Left renal pelvis (tissue), 4 donors: ENCODE measurements at regions not wholly inside any gene's neighbourhood (a gene's known extent, or its start where the extent isn't known, plus 50 kb on each side); places are given as distances from the start of the nearest gene placed in this dataset.
"Not testable (repeated sequence)": the region's sequence is repeated elsewhere in the genome, so short reads cannot be mapped to it uniquely, and the experiment has no call there.

ENCODE experiments used
- DNase-seq, 4 donors: peaks; one replicate each; pipeline ENCODE4 v3.0.0-alpha.2; 2013; ENCODE audit warnings: low read depth in 4 of 4, low spot score in 3 of 4

GRCh38 chr7:34382166-34382893, 275.7 kb upstream of the NPSR1 start:
- DNase-seq: no peak

DNA sequence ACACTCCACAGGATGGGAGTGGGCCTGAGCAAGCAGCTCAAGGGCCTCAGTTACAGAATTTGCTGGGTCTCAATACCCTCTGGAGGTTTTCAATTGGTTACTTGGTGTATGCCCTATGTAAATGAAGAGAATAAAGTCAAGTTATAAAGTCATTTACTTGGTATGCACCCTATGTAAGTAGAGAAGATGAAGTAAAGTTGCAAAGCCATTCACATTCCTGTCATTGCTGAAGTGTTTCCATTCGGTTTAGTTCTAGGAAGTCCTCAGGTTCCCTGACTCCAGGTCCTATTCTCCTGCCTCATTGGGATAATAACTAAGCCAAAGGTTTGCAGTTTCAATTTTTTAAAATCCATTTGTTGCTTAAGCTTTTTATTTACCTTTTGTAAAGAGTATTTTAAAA, 272.6 kb upstream of the NPSR1 start:
- DNase-seq: no peak

- DNase-seq: no peak
Measured at GRCh38 chr7:34389332-34390078, 268.5 kb upstream of the NPSR1 start.

GRCh38 chr7:34390103-34390502, 267.9 kb upstream of the NPSR1 start:
- no peak for DNase-seq

DNA sequence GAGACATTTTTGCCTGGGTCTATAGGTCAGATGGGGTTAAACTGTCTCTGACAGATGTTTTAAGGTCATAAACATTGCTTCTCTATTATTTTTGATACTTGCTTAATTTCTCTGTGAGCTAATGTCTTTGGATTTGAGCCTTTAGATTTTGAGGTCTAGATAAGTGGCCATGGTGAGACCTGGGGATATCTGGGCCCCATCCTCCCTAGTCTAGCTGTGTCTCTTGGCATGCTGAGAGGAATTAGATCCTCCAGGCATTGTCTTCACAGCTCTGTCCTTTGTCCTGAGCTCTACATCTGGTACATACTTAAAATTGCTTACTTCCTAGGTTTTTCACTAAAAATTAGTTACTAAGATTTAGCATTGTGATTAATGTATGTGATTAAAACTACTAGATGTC, 265.0 kb upstream of the NPSR1 start:
- DNase-seq: no peak

DNA sequence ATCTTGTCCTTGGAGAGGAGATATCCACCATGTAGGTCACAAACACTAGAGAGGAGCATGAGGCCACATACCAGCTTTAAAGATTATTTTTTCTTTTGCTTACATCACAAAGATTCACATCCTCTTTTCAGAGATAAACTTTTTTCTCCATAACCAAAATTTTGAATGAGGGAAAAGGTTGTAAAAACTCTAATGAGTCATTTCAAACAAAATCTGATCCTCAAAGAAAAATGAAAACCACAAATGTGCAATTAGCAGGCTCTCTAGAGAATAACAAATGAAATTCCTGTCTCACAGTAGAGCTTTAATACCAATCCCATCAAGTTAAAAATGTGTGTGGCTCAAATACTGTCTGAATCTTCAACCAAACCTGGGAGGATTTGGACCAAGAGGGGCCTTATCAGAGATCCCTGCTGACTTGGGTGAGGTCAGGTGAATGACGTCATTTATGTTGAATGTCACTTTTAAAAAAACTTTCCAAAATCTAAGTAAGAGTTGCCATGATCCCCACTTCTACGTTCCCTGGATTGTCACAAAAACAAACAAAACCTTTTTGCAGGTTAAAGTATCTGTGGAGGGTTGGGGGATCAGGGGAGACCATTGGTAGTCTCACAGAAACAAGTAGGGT, 261.5 kb upstream of the NPSR1 start:
- DNase-seq: no peak

GRCh38 chr7:34401776-34402175, 256.2 kb upstream of the NPSR1 start:
- no peak for DNase-seq

- no peak for DNase-seq
Measured at GRCh38 chr7:34406848-34407530, 251.0 kb upstream of the NPSR1 start.

- DNase-seq: no peak
Measured at GRCh38 chr7:34407586-34407985, 250.4 kb upstream of the NPSR1 start.

- no peak for DNase-seq
Measured at GRCh38 chr7:34417781-34418180, 240.2 kb upstream of the NPSR1 start.

DNA sequence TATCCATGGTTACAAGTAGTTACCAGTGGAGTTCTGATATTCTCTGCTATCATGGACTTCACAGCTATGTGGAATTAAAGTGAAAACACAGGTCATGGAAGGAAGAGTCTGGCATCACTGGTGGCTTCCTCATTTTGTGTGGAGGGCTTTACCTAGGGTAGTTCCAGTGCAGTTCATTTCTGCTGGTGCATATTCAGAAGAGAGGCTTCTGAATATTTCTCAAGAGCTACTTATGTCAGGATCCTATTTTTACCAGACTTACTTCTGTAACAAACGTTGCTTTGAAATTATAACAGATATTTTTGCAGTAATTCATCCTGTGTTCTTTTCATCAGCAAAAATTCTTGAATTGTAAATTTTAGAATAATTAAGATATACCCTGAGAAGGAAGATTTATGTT, 236.5 kb upstream of the NPSR1 start:
- no peak for DNase-seq

DNA sequence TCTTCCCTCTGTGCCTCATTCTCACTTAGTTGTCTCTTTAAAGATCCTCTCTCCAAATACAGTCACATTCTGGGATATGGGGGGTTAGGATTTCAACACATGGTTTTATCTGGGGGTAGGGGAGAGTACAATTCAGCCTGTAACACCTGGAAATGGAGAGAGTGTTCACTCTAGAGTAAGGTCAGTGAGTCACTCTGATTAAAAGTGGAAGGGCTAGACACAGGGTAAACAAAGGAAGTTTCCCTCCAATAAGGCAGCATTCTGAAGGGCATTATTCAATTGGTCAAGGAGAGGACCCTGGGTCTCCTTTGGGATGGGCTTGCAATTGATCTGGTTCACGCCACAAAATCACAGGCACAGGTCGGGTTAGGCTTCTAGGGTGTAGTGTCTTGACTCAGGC, 232.8 kb upstream of the NPSR1 start:
- DNase-seq: no peak

DNA sequence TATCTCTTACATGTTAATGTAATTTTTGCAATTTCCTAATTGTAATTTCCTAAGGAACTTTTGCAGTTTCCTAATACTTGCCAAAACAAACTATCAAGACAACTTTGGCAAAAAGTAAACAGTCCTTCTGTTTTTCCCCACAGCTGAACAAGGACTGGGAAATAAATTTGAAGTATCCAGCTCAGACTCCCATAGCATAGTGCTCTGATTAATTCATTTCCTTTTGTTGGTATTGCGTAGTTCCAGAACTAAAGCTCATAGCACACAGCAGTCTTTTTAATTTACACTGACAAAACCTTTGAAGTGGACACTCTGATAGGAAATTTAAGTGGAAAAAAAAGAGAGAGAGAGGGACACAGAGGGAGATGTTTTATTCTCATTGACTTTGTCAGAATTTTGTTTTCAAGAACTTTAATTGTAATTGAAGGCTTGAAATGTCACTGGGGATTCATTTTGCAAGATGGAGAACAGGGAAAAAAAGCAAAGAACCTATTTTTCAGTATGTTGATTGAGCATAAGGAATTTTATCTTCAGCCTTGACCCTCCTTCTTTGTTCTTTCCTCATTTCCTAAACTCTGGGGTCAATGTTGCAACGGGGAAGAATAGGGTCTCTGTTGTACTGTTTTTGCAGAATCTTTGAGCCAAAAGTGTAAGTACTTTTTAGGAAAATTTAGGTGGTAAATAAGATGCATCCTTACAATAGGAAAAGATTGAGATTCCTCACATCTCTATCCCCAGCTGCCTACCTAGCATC, 232.2 kb upstream of the NPSR1 start:
- DNase-seq: no peak

GRCh38 chr7:34430456-34430855, 227.6 kb upstream of the NPSR1 start:
- DNase-seq: no peak

GRCh38 chr7:34438436-34438835, 219.6 kb upstream of the NPSR1 start:
- DNase-seq: no peak

DNA sequence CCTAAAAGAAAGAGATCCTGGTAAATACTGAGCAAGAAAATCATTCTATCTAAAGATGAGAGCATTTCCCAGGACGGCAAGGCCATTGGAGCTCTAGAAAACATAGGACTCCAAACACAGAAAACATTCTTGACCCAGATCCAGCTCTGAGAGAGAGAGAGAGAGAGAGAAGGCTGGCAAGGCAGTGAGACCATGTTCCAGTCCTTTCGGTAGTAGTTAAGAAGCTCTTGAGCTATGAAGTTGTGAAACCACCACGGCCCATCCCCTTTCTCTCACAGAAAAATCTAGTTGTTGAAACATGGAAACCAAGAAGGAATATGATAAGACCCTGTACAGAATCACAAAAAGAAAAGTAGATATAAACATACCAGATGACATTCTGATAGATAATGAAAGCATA, 212.4 kb upstream of the NPSR1 start:
- no peak for DNase-seq

DNA sequence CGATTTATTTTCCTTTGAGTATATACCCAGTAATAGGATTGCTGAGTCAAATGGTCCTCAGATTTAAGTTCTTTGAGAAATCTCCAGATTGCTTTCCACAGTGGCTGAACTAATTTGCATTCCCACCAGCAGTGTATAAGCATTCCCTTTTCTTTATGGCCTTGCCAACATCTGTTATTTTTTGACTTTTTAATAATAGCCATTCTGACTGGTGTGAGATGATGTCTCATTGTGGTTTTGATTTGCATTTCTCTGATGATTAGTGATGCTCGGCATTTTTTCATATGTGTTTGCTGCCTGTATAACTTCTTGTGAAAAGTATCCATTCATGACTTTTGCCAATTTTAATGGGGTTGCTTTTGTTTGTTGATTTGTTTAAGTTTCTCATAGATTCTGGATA, 209.5 kb upstream of the NPSR1 start:
- not testable (repeated sequence) for DNase-seq

DNA sequence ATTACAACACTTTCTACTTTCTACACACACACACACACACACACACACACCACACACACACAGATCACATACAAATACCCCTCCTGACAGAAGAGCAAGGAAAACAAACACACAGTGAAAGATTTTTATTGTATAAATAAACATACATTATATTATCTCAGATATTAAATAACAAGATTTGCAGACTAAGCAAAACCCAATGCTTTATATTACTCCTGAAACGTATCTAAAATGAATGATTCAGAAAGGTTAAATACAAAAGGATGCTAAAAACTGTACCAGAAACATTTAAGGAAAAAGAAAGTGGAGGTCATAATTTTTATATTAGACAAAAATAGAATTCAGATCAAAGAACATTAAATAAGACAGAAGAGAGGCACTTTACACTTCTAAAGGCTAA, 208.3 kb upstream of the NPSR1 start:
- DNase-seq: no peak

DNA sequence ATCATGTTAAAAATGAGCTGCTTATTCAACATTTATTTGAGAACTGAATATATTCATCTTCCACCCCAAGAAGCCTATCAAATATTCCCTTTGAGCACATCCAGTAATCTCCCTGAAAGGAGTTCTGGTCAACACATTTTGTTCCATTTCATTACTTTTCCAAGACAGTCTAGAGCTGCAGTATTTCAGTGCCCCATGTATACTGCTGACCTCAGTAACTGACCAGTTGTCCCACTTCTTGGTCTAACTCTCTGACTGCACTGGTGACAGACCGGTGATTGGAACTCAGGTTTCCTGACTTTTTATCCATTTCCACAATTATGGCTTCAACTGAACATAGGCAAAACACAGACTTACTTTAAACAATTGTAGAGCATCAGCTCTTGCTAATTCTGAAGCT, 206.8 kb upstream of the NPSR1 start:
- no peak for DNase-seq

DNA sequence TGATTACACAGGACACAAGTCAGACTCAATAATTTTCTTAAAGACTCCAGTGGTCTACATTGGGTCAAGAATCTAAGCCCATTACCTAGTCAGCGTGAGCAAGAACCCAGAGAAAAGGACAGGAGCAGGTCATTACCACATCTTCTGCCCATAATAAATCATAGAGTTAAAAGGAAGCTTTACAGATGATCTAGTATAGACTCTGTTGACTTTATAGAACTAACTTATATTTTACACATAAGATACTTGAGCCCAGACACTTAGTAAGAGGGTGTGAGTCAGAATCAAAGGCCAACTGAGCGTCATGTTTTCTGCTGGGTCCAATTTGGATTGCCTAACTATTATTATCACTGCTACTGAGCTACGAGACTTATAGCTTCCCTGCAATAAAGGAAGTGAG, 206.1 kb upstream of the NPSR1 start:
- no peak for DNase-seq

DNA sequence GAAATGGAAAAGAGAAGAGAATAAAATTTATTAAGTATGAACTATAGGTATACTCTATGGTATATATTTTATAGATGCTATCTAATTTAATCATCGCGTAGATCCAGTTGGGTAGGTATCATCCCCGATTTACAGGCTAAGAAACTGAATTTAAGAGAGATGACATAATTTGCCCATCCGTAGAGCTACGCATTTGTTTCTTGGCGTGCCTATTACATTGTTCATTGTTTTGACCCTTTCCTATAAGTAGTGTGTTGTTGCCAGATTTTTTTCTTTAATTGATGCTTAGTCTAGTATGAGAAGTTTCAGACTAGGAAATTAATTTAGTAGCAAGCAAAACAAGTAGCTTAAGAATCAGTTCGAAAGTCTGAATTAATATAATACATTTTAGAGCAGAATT, 205.7 kb upstream of the NPSR1 start:
- no peak for DNase-seq
